Tibial nerve (tissue), 4 donors: ENCODE measurements at regions not wholly inside any gene's neighbourhood (a gene's known extent, or its start where the extent isn't known, plus 50 kb on each side); places are given as distances from the start of the nearest gene placed in this dataset.

Source experiments
- EP300 ChIP-seq, 2 donors: sonication (generic); formaldehyde crosslinking; IDR thresholded peaks; one replicate each; pipeline ENCODE4 v1.6.1; 2017; ENCODE audit warnings: antibody characterized with exemption in 2 of 2, mild to moderate bottlenecking in 1 of 2
- POLR2A ChIP-seq, 2 donors: fragments of 450-650 bp; IDR thresholded peaks; one replicate each; pipeline ENCODE4 v1.6.1; 2017; ENCODE audit warnings: antibody characterized with exemption in 2 of 2, mild to moderate bottlenecking in 2 of 2, moderate library complexity in 2 of 2
- TF ChIP-seq, protein P1 (sequence below), 5 experiments: fragments of 200-600 bp in 3 of 5; fragments of 450-650 bp in 2 of 5; sonication (generic) in 3 of 5; IDR thresholded peaks; one replicate each; pipeline ENCODE4 v1.5.1; 2016 to 2019; ENCODE audit warnings: antibody characterized with exemption in 5 of 5, mild to moderate bottlenecking in 3 of 5, moderate library complexity in 2 of 5

DNA sequence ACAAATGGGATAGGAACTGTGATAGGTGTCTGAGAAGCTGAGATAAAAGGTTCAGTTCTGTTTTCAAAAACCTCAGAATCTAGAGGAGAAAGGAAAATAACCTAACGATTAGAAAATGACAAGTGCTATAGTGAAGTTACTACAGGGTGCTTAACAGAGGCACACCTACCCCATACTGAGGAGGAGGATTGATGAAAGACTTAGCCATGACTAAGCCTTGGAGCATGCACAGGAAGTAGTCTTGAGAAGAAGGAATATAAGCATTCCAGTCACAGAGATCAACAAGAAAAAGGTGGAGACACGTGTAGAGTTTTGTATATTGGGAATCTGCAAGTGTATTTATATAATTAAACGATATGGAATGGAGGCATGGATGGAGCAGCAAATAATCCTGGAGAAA lies 1225.5 kb upstream of the CELF2 start:
- TF ChIP-seq, protein P1, sequence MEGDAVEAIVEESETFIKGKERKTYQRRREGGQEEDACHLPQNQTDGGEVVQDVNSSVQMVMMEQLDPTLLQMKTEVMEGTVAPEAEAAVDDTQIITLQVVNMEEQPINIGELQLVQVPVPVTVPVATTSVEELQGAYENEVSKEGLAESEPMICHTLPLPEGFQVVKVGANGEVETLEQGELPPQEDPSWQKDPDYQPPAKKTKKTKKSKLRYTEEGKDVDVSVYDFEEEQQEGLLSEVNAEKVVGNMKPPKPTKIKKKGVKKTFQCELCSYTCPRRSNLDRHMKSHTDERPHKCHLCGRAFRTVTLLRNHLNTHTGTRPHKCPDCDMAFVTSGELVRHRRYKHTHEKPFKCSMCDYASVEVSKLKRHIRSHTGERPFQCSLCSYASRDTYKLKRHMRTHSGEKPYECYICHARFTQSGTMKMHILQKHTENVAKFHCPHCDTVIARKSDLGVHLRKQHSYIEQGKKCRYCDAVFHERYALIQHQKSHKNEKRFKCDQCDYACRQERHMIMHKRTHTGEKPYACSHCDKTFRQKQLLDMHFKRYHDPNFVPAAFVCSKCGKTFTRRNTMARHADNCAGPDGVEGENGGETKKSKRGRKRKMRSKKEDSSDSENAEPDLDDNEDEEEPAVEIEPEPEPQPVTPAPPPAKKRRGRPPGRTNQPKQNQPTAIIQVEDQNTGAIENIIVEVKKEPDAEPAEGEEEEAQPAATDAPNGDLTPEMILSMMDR (IDR thresholded peaks at IDR 0.05) = no peak
- TF ChIP-seq POLR2A (IDR thresholded peaks at IDR 0.05) = no peak
- no peak for TF ChIP-seq EP300 (IDR thresholded peaks at IDR 0.05)
